Left lung (tissue), 4 donors: ENCODE measurements at regions not wholly inside any gene's neighbourhood (a gene's known extent, or its start where the extent isn't known, plus 50 kb on each side); places are given as distances from the start of the nearest gene placed in this dataset.

Source experiments
- ATAC-seq: fragments of 200-7000 bp; cut with Tn5 transposase; one replicate; pipeline ENCODE4 v1.9.1; 2020; ENCODE audit warnings: moderate library complexity
- DNase-seq, 4 donors: peaks; one replicate each; pipeline ENCODE4 v3.0.0-alpha.2; 2013 to 2020
- H3K27ac ChIP-seq, 2 donors: fragments of 200-600 bp; sonication (generic) in 1 of 2; one replicate each; pipeline versions ENCODE4 v1.5.0 to v1.8.0; 2020 to 2021
- H3K27me3 ChIP-seq, 2 donors: fragments of 200-600 bp; sonication (generic) in 1 of 2; one replicate each; pipeline versions ENCODE4 v1.5.0 to v1.8.0; 2020 to 2021
- H3K36me3 ChIP-seq, 2 donors: fragments of 200-600 bp; sonication (generic) in 1 of 2; one replicate each; pipeline versions ENCODE4 v1.5.0 to v1.8.0; 2020 to 2021
- H3K4me1 ChIP-seq, 2 donors: fragments of 200-600 bp; one replicate each; pipeline ENCODE4 v1.8.0; 2021
- H3K4me3 ChIP-seq, 2 donors: fragments of 200-600 bp; sonication (generic) in 1 of 2; one replicate each; pipeline versions ENCODE4 v1.5.0 to v1.8.0; 2020 to 2021; ENCODE audit warnings: mild to moderate bottlenecking in 1 of 2
- H3K9me3 ChIP-seq, 2 donors: fragments of 200-600 bp; sonication (generic) in 1 of 2; one replicate each; pipeline versions ENCODE4 v1.5.0 to v1.8.0; 2020 to 2021
- intact Hi-C, 2 donors: fragments of 100-400 bp; cut with DNase I; formaldehyde crosslinking; loops; one replicate each; pipeline versions ENCODE4 v1.11.2 to v1.14.2; 2022
- TF ChIP-seq, protein P1 (sequence below), 2 donors: fragments of 200-600 bp; sonication (generic) in 1 of 2; IDR thresholded peaks; one replicate each; pipeline versions ENCODE4 v1.5.0 to v1.8.0; 2021; ENCODE audit warnings: antibody characterized with exemption in 2 of 2
- donor health status: DM: no; HTN: yes; CAD: no.
- donor health status: DM: no; HTN: no; CAD: no.

GRCh38 chr13:111043575-111043982 is 71.5 kb upstream of the ARHGEF7 start:
- intact Hi-C loops: no loop called here
- H3K27ac ChIP-seq: no peak overlapping the region

GRCh38 chr13:111042661-111043226 is 72.4 kb upstream of the ARHGEF7 start:
- intact Hi-C loops: no loop called here
- Histone ChIP-seq H3K4me3 (no peak overlapping the region), H3K9me3 (no peaks in the 10 kb centered on the region), H3K36me3 (no peaks in the 10 kb centered on the region), H3K27me3 (peaks cover 0 to 5% of the 10 kb centered on the region in 2 donors), H3K27ac (no peak overlapping the region), H3K4me1 (no peaks in the 10 kb centered on the region)
- TF ChIP-seq, protein P1, sequence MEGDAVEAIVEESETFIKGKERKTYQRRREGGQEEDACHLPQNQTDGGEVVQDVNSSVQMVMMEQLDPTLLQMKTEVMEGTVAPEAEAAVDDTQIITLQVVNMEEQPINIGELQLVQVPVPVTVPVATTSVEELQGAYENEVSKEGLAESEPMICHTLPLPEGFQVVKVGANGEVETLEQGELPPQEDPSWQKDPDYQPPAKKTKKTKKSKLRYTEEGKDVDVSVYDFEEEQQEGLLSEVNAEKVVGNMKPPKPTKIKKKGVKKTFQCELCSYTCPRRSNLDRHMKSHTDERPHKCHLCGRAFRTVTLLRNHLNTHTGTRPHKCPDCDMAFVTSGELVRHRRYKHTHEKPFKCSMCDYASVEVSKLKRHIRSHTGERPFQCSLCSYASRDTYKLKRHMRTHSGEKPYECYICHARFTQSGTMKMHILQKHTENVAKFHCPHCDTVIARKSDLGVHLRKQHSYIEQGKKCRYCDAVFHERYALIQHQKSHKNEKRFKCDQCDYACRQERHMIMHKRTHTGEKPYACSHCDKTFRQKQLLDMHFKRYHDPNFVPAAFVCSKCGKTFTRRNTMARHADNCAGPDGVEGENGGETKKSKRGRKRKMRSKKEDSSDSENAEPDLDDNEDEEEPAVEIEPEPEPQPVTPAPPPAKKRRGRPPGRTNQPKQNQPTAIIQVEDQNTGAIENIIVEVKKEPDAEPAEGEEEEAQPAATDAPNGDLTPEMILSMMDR (IDR thresholded peaks at IDR 0.05): no peak
- DNase-seq: no peak
- no peak for ATAC-seq

More at GRCh38 chr13:111043575-111043982, 71.5 kb upstream of the ARHGEF7 start:
- H3K9me3 ChIP-seq: no peaks in the 10 kb centered on the region
- peaks cover 0 to 5% of the 10 kb centered on the region in 2 donors for H3K27me3 ChIP-seq
- DNase-seq: peak in 1 of 4 donors; percentile 55
- TF ChIP-seq, protein P1 (IDR thresholded peaks at IDR 0.05): no peak
- no peak overlapping the region for H3K4me3 ChIP-seq
- ATAC-seq: peak; percentile 30
- no peaks in the 10 kb centered on the region for H3K4me1 ChIP-seq
- no peaks in the 10 kb centered on the region for H3K36me3 ChIP-seq

- H3K36me3 ChIP-seq: no peaks in the 10 kb centered on the region
- no peak overlapping the region for H3K4me3 ChIP-seq
- no peak overlapping the region for H3K27ac ChIP-seq
- ATAC-seq (no peak), DNase-seq (no peak)
- intact Hi-C loops: no loop called here
- no peaks in the 10 kb centered on the region for H3K4me1 ChIP-seq
- no peaks in the 10 kb centered on the region for H3K9me3 ChIP-seq
- TF ChIP-seq, protein P1 (IDR thresholded peaks at IDR 0.05): no peak
- H3K27me3 ChIP-seq: peaks cover 0 to 5% of the 10 kb centered on the region in 2 donors
Measured at GRCh38 chr13:111040830-111041229, 74.3 kb upstream of the ARHGEF7 start.

GRCh38 chr13:111039735-111040134 is 75.4 kb upstream of the ARHGEF7 start:
- Histone ChIP-seq H3K27me3 (peaks cover 0 to 5% of the 10 kb centered on the region in 2 donors), H3K4me3 (no peak overlapping the region), H3K27ac (no peak overlapping the region), H3K9me3 (no peaks in the 10 kb centered on the region), H3K4me1 (no peaks in the 10 kb centered on the region), H3K36me3 (no peaks in the 10 kb centered on the region)
- DNase-seq: no peak
- intact Hi-C loops: loop anchor here in 1 of 2 donors (10.0 kb wide), 1 partner anchor 105 kb away; no protein-coding TSS in a partner anchor
- TF ChIP-seq, protein P1 (IDR thresholded peaks at IDR 0.05): no peak
- no peak for ATAC-seq

GRCh38 chr13:111038887-111039286 is 76.2 kb upstream of the ARHGEF7 start:
- no peak overlapping the region for H3K27ac ChIP-seq
- ATAC-seq (no peak), DNase-seq (no peak)
- intact Hi-C loops: loop anchor here in 1 of 2 donors (10.0 kb wide), 1 partner anchor 104 kb away; no protein-coding TSS in a partner anchor
- no peaks in the 10 kb centered on the region for H3K9me3 ChIP-seq
- peaks cover 0 to 5% of the 10 kb centered on the region in 2 donors for H3K27me3 ChIP-seq
- H3K4me1 ChIP-seq: no peaks in the 10 kb centered on the region
- TF ChIP-seq, protein P1 (IDR thresholded peaks at IDR 0.05): no peak
- H3K4me3 ChIP-seq: no peak overlapping the region
- no peaks in the 10 kb centered on the region for H3K36me3 ChIP-seq
